Effector memory CD4-positive, alpha-beta T cell (primary cell): ENCODE measurements at regions not wholly inside any gene's neighbourhood (a gene's known extent, or its start where the extent isn't known, plus 50 kb on each side); places are given as distances from the start of the nearest gene placed in this dataset.

Experiments
- DNase-seq, 3 donors: peaks; one replicate each; pipeline ENCODE4 v3.0.0-alpha.2; 2020
- H3K27ac ChIP-seq: 2 replicates; pipeline ENCODE4 v1.7.0; 2013; ENCODE audit warnings: mild to moderate bottlenecking, low read length, moderate library complexity; ENCODE audit not compliant: insufficient read depth, poor library complexity, severe bottlenecking
- H3K27me3 ChIP-seq: replicated peaks from 2 replicates; pipeline ENCODE4 v1.7.0; 2013; ENCODE audit warnings: mild to moderate bottlenecking, low read length; ENCODE audit not compliant: insufficient read depth, control insufficient read depth, poor library complexity, severe bottlenecking
- H3K36me3 ChIP-seq: 2 replicates; pipeline ENCODE4 v1.7.0; 2013; ENCODE audit warnings: mild to moderate bottlenecking, low read length, moderate library complexity; ENCODE audit not compliant: control insufficient read depth, insufficient read depth
- H3K4me1 ChIP-seq: 2 replicates; pipeline ENCODE4 v1.7.0; 2013; ENCODE audit warnings: low read length, mild to moderate bottlenecking; ENCODE audit not compliant: control insufficient read depth, insufficient read depth, poor library complexity, severe bottlenecking
- H3K4me3 ChIP-seq: 2 replicates; pipeline ENCODE4 v1.7.0; 2013; ENCODE audit warnings: low read length, low read depth, mild to moderate bottlenecking; ENCODE audit not compliant: insufficient read depth, poor library complexity, severe bottlenecking
- H3K9me3 ChIP-seq: 2 replicates; pipeline ENCODE4 v1.7.0; 2013; ENCODE audit warnings: mild to moderate bottlenecking, low read length, moderate library complexity; ENCODE audit not compliant: control insufficient read depth

DNA sequence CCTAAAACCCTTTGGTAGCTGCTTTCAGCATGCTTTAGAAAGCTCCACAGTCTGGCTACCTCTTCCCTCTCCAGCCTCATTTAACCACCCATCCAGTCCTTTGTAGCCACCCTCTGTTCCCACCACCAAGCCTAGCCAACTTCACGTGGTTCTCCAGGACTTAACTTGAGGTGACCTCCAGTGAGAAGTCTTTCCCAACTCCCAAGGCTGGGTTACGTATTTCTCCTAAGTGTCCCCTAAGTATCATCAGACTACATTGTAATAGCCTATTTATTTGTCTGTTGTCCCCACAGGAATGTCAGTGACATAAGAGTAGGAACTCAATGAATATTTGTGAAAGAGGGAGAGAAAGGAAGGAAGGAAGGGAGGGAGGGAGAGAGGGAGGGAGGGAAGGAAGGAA, 431.9 kb upstream of the JARID2 start:
- H3K4me3 ChIP-seq, result no peak overlapping the region
- DNase-seq, result no peak
- H3K36me3 ChIP-seq, result no peaks in the 10 kb centered on the region
- H3K27me3 ChIP-seq, result no peaks in the 10 kb centered on the region
- no peak overlapping the region for H3K27ac ChIP-seq
- H3K9me3 ChIP-seq, result no peaks in the 10 kb centered on the region
- no peaks in the 10 kb centered on the region for H3K4me1 ChIP-seq

DNA sequence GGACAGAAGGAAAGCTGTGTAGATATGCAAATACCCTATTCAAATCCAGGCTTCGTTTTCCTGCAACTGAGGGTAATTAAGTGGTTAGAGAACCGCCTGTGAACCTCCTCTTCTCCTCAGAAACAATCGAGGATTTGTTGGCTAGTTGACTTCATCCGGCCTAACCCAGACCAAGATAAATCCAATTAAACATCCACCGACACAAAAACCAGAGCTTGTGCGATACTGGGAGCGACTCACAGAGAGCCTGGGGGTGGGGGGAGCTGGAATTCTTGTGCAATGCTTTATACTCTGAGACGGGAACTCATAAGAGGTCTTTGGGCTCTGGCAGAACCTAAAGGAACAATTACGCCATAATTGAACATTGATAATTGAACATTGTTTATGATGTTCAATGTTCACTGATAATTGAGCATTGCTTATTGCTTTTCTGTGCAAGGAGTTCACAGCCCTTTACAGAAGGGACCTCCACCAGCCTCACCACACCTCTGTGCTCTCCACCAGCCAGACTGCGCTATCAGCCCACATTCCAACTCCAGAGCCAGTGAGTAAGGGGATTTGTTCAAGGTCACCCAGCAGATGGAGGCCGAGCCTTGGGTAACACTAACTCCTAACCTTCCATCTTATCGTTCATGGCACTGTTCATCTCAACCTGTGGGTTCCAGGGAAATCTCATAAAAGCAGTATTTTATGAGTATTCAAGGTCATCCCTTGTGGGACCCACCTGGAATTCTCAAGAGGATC, 429.6 kb upstream of the JARID2 start:
- no peaks in the 10 kb centered on the region for H3K9me3 ChIP-seq
- H3K27ac ChIP-seq, result no peak overlapping the region
- no peak overlapping the region for H3K4me3 ChIP-seq
- H3K27me3 ChIP-seq, result no peaks in the 10 kb centered on the region
- H3K4me1 ChIP-seq, result no peaks in the 10 kb centered on the region
- no peaks in the 10 kb centered on the region for H3K36me3 ChIP-seq
- DNase-seq, result no peak

GRCh38 chr6:14817074-14817473, 428.8 kb upstream of the JARID2 start:
- no peak overlapping the region for H3K27ac ChIP-seq
- no peaks in the 10 kb centered on the region for H3K4me1 ChIP-seq
- H3K9me3 ChIP-seq, result no peaks in the 10 kb centered on the region

DNA sequence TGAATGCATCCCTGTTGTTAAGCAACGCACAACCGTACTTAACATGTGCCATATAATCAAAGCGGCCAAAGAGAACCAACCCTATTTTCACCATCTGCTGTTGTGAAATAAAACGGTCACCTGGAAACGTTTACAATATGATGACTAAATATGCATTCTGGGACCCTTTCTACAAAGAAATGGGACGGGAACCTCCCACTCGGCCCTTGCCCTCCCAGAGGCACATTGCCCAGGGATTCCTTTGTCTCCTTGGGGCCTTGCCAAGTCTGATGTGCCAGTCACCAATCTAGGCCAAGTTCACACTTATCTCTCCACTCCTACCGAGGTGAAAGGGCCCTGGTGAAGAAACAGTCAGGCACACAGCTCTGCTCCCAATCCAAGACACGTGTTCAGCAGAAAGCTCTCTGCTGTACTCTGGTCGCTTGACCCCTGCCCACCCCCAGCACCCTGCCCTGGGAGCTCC, 427.4 kb upstream of the JARID2 start:
- Histone ChIP-seq H3K9me3 (no peaks in the 10 kb centered on the region), H3K4me3 (no peak overlapping the region), H3K27ac (no peak overlapping the region), H3K4me1 (no peaks in the 10 kb centered on the region), H3K27me3 (no peaks in the 10 kb centered on the region), H3K36me3 (no peaks in the 10 kb centered on the region)
- no peak for DNase-seq

More at GRCh38 chr6:14817074-14817473, 428.8 kb upstream of the JARID2 start:
- H3K27me3 ChIP-seq, result no peaks in the 10 kb centered on the region
- no peaks in the 10 kb centered on the region for H3K36me3 ChIP-seq
- DNase-seq, result no peak
- H3K4me3 ChIP-seq, result no peak overlapping the region

DNA sequence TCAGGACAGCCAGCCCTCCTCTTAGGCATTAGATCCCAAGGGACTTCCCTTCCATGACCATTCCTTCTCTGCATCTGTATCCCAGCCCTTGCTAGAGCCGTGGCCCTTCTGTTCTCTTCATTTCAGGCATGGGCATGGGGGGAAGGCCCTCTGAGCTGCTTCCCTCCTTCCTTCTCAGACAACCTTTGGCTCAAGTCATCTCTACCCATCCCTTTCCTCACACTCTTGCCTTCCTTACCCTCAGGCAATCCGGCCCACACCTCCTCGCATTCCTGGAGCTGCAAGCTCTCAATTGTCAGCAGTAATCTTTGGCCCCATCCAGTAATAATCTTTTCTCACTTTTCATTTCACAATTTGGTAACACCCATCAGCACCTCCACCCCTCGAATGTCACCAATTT, 426.9 kb upstream of the JARID2 start:
- Histone ChIP-seq H3K9me3 (no peaks in the 10 kb centered on the region), H3K36me3 (no peaks in the 10 kb centered on the region), H3K4me3 (no peak overlapping the region), H3K27ac (no peak overlapping the region), H3K27me3 (no peaks in the 10 kb centered on the region), H3K4me1 (no peaks in the 10 kb centered on the region)
- no peak for DNase-seq

GRCh38 chr6:14819840-14820420, 425.9 kb upstream of the JARID2 start:
- Histone ChIP-seq H3K36me3 (no peaks in the 10 kb centered on the region), H3K4me1 (no peaks in the 10 kb centered on the region), H3K27me3 (no peaks in the 10 kb centered on the region), H3K4me3 (no peak overlapping the region), H3K9me3 (no peaks in the 10 kb centered on the region), H3K27ac (no peak overlapping the region)
- DNase-seq, result no peak

- no peaks in the 10 kb centered on the region for H3K9me3 ChIP-seq
- H3K4me3 ChIP-seq, result no peak overlapping the region
- H3K27me3 ChIP-seq, result no peaks in the 10 kb centered on the region
- H3K27ac ChIP-seq, result no peak overlapping the region
- DNase-seq, result no peak
- H3K36me3 ChIP-seq, result no peaks in the 10 kb centered on the region
- H3K4me1 ChIP-seq, result no peaks in the 10 kb centered on the region
Measured at GRCh38 chr6:14822012-14822553, 423.8 kb upstream of the JARID2 start.

DNA sequence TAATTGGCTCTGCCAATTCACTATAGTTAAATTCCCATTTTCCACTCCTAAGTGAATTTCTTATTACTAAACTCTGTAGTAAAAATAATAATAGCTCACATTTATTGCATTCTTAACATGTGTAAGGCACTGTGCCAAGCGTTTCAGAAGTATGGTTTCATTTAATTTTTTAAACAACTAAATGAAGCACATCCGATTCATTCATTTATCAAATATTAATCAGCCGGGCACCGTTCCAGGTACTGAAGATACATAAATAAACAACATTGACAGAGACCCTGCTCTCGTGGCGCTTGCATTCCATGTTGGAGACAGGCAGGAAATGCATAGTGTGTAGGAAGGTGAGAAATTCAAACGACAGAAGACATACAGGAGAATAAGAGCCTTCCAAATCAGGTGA, 423.2 kb upstream of the JARID2 start:
- H3K27ac ChIP-seq, result no peak overlapping the region
- H3K27me3 ChIP-seq, result no peaks in the 10 kb centered on the region
- no peaks in the 10 kb centered on the region for H3K36me3 ChIP-seq
- no peak overlapping the region for H3K4me3 ChIP-seq
- H3K4me1 ChIP-seq, result no peaks in the 10 kb centered on the region
- no peak for DNase-seq
- no peaks in the 10 kb centered on the region for H3K9me3 ChIP-seq

- Histone ChIP-seq H3K9me3 (no peaks in the 10 kb centered on the region), H3K4me1 (no peaks in the 10 kb centered on the region), H3K27ac (no peak overlapping the region), H3K27me3 (no peaks in the 10 kb centered on the region), H3K36me3 (no peaks in the 10 kb centered on the region), H3K4me3 (no peak overlapping the region)
- DNase-seq, result no peak
Measured at GRCh38 chr6:14824060-14824459, 421.8 kb upstream of the JARID2 start.

GRCh38 chr6:14824484-14825275, 421.2 kb upstream of the JARID2 start:
- Histone ChIP-seq H3K9me3 (no peaks in the 10 kb centered on the region), H3K4me1 (no peaks in the 10 kb centered on the region), H3K27ac (no peak overlapping the region), H3K27me3 (no peaks in the 10 kb centered on the region), H3K36me3 (no peaks in the 10 kb centered on the region), H3K4me3 (no peak overlapping the region)
- DNase-seq, result no peak
